GM12878 (cell line): ENCODE measurements at regions not wholly inside any gene's neighbourhood (a gene's known extent, or its start where the extent isn't known, plus 50 kb on each side); places are given as distances from the start of the nearest gene placed in this dataset.
A peak's percentile ranks its signal among the peaks of the same experiment; 100 is the strongest.

ENCODE experiments used
- CBFB ChIP-seq: IDR thresholded peaks from 2 replicates; pipeline ENCODE4 v1.6.1; 2016; ENCODE audit warnings: antibody characterized with exemption, low read depth
- EP300 ChIP-seq, 2 experiments: fragments of 150-350 bp in 1 of 2; IDR thresholded peaks; 2 replicates each; pipeline ENCODE4 v1.6.1; 2011 to 2012; ENCODE audit warnings: low read depth in 2 of 2, low read length in 2 of 2, borderline replicate concordance in 1 of 2, improper control_type of control experiment in 1 of 2, inconsistent platforms in 1 of 2; ENCODE audit not compliant: control insufficient read depth in 1 of 2
- ESRRA ChIP-seq: IDR thresholded peaks from 2 replicates; pipeline ENCODE4 v1.6.1; 2012; ENCODE audit warnings: mild to moderate bottlenecking, low read length, improper control_type of control experiment
- FOS ChIP-seq: IDR thresholded peaks from 3 replicates; pipeline ENCODE4 v1.6.1; 2011; ENCODE audit warnings: borderline replicate concordance; ENCODE audit not compliant: insufficient read length; ENCODE audit errors: extremely low read depth
- HCFC1 ChIP-seq: fragments of 150-350 bp; IDR thresholded peaks from 2 replicates; pipeline ENCODE4 v1.6.1; 2014; ENCODE audit warnings: low read length
- IRF4 ChIP-seq: IDR thresholded peaks from 2 replicates; pipeline ENCODE4 v1.6.1; 2011; ENCODE audit warnings: low read depth, low read length
- MEF2A ChIP-seq: IDR thresholded peaks from 2 replicates; pipeline ENCODE4 v1.6.1; 2011; ENCODE audit warnings: low read depth, mild to moderate bottlenecking, low read length, moderate library complexity; ENCODE audit not compliant: insufficient read depth
- MTA2 ChIP-seq: fragments of 450-650 bp; IDR thresholded peaks from 2 replicates; pipeline ENCODE4 v1.6.1; 2016; ENCODE audit warnings: low read depth, mild to moderate bottlenecking, moderate library complexity
- RB1 ChIP-seq: fragments of 450-650 bp; formaldehyde crosslinking; IDR thresholded peaks from 2 replicates; pipeline ENCODE4 v1.6.1; 2017; ENCODE audit warnings: mild to moderate bottlenecking, borderline replicate concordance
- SIX5 ChIP-seq: IDR thresholded peaks from 2 replicates; pipeline ENCODE4 v1.6.1; 2011; ENCODE audit warnings: mild to moderate bottlenecking, low read depth, low read length, moderate library complexity; ENCODE audit not compliant: severe bottlenecking
- SUPT20H ChIP-seq: IDR thresholded peaks from 2 replicates; pipeline ENCODE4 v1.6.1; 2011; ENCODE audit warnings: low read depth, mild to moderate bottlenecking, low read length, moderate library complexity, borderline replicate concordance; ENCODE audit not compliant: control insufficient read depth
- TBL1XR1 ChIP-seq: IDR thresholded peaks from 2 replicates; pipeline ENCODE4 v1.6.1; 2012; ENCODE audit warnings: low read depth, low read length, improper control_type of control experiment
- ZZZ3 ChIP-seq: IDR thresholded peaks from 2 replicates; pipeline ENCODE4 v1.6.1; 2011; ENCODE audit warnings: low read depth; ENCODE audit not compliant: control insufficient read depth, insufficient read length
- TF ChIP-seq, protein P1 (sequence below): fragments of 450-650 bp; IDR thresholded peaks from 2 replicates; pipeline ENCODE4 v1.6.1; 2016; ENCODE audit warnings: mild to moderate bottlenecking, moderate library complexity, borderline replicate concordance
- TF ChIP-seq, protein P2 (sequence below): fragments of 450-650 bp; IDR thresholded peaks from 2 replicates; pipeline ENCODE4 v1.6.1; 2017; ENCODE audit warnings: mild to moderate bottlenecking
- TF ChIP-seq, protein P3 (sequence below): fragments of 450-650 bp; IDR thresholded peaks from 2 replicates; pipeline ENCODE4 v1.6.1; 2017; ENCODE audit warnings: antibody characterized with exemption, mild to moderate bottlenecking, moderate library complexity
- TF ChIP-seq, protein P4 (sequence below): fragments of 450-650 bp; IDR thresholded peaks from 2 replicates; pipeline ENCODE4 v1.6.1; 2016; ENCODE audit warnings: mild to moderate bottlenecking

DNA sequence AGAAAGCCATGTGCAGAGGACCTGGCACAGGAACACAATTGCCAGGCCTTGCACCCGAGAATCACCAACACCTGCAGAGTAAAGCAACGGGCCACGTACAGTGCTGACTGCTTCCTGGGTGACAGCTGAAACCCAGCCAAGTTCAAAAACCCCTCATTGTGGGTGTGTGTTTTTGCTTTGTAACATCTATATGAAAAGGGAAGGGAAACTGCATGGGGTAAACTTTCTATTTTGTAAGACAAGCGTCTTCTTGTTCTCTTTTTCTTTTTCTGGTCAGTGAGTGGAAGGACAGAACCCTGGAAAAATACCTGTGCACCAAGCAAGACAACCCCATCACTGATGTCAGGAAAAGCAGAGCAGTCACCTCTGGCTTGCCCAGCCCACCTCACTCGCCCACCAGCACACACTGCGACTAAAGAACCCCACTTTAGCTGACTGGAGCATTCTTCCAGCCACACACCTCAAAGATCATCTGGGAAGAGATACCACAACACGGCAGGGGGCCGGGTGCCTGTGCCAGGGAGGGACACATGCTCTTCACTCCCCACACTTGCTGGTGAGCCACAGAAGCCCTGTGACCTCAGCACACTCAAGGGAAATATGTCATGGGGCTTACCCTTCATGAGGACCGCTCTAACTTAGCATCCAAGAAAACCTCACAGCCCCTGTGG, 172.3 kb downstream of the NDUFA12 start (continued):
- TF ChIP-seq, protein P1, sequence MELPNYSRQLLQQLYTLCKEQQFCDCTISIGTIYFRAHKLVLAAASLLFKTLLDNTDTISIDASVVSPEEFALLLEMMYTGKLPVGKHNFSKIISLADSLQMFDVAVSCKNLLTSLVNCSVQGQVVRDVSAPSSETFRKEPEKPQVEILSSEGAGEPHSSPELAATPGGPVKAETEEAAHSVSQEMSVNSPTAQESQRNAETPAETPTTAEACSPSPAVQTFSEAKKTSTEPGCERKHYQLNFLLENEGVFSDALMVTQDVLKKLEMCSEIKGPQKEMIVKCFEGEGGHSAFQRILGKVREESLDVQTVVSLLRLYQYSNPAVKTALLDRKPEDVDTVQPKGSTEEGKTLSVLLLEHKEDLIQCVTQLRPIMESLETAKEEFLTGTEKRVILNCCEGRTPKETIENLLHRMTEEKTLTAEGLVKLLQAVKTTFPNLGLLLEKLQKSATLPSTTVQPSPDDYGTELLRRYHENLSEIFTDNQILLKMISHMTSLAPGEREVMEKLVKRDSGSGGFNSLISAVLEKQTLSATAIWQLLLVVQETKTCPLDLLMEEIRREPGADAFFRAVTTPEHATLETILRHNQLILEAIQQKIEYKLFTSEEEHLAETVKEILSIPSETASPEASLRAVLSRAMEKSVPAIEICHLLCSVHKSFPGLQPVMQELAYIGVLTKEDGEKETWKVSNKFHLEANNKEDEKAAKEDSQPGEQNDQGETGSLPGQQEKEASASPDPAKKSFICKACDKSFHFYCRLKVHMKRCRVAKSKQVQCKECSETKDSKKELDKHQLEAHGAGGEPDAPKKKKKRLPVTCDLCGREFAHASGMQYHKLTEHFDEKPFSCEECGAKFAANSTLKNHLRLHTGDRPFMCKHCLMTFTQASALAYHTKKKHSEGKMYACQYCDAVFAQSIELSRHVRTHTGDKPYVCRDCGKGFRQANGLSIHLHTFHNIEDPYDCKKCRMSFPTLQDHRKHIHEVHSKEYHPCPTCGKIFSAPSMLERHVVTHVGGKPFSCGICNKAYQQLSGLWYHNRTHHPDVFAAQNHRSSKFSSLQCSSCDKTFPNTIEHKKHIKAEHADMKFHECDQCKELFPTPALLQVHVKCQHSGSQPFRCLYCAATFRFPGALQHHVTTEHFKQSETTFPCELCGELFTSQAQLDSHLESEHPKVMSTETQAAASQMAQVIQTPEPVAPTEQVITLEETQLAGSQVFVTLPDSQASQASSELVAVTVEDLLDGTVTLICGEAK, result no peak; the same call in 1 of the 2 replicates
- TF ChIP-seq EP300 (IDR thresholded peaks at IDR 0.05; ENCODE audit: borderline replicate concordance in 1 of 2, control insufficient read depth in 1 of 2, low read depth in 2 of 2, low read length in 2 of 2), result peak; percentile 92 to 94
- TF ChIP-seq, protein P2, sequence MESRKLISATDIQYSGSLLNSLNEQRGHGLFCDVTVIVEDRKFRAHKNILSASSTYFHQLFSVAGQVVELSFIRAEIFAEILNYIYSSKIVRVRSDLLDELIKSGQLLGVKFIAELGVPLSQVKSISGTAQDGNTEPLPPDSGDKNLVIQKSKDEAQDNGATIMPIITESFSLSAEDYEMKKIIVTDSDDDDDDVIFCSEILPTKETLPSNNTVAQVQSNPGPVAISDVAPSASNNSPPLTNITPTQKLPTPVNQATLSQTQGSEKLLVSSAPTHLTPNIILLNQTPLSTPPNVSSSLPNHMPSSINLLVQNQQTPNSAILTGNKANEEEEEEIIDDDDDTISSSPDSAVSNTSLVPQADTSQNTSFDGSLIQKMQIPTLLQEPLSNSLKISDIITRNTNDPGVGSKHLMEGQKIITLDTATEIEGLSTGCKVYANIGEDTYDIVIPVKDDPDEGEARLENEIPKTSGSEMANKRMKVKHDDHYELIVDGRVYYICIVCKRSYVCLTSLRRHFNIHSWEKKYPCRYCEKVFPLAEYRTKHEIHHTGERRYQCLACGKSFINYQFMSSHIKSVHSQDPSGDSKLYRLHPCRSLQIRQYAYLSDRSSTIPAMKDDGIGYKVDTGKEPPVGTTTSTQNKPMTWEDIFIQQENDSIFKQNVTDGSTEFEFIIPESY, result no peak
- TF ChIP-seq FOS, result no peak
- TF ChIP-seq, protein P3, sequence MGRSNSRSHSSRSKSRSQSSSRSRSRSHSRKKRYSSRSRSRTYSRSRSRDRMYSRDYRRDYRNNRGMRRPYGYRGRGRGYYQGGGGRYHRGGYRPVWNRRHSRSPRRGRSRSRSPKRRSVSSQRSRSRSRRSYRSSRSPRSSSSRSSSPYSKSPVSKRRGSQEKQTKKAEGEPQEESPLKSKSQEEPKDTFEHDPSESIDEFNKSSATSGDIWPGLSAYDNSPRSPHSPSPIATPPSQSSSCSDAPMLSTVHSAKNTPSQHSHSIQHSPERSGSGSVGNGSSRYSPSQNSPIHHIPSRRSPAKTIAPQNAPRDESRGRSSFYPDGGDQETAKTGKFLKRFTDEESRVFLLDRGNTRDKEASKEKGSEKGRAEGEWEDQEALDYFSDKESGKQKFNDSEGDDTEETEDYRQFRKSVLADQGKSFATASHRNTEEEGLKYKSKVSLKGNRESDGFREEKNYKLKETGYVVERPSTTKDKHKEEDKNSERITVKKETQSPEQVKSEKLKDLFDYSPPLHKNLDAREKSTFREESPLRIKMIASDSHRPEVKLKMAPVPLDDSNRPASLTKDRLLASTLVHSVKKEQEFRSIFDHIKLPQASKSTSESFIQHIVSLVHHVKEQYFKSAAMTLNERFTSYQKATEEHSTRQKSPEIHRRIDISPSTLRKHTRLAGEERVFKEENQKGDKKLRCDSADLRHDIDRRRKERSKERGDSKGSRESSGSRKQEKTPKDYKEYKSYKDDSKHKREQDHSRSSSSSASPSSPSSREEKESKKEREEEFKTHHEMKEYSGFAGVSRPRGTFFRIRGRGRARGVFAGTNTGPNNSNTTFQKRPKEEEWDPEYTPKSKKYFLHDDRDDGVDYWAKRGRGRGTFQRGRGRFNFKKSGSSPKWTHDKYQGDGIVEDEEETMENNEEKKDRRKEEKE, result no peak
- TF ChIP-seq, protein P4, sequence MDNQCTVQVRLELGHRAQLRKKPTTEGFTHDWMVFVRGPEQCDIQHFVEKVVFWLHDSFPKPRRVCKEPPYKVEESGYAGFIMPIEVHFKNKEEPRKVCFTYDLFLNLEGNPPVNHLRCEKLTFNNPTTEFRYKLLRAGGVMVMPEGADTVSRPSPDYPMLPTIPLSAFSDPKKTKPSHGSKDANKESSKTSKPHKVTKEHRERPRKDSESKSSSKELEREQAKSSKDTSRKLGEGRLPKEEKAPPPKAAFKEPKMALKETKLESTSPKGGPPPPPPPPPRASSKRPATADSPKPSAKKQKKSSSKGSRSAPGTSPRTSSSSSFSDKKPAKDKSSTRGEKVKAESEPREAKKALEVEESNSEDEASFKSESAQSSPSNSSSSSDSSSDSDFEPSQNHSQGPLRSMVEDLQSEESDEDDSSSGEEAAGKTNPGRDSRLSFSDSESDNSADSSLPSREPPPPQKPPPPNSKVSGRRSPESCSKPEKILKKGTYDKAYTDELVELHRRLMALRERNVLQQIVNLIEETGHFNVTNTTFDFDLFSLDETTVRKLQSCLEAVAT, result peak; percentile 91; the same call in 1 of the 2 replicates
- TF ChIP-seq HCFC1, result no peak
- peak; percentile 93 for TF ChIP-seq MTA2
- TF ChIP-seq SUPT20H, result no peak
- TF ChIP-seq RB1, result no peak
- TF ChIP-seq IRF4, result peak; percentile 68
- peak; percentile 88 for TF ChIP-seq MEF2A
- no peak for TF ChIP-seq ZZZ3
- no peak for TF ChIP-seq SIX5
- TF ChIP-seq ESRRA, result no peak; the same call in 1 of the 2 replicates
- peak; percentile 53; the same call in 1 of the 2 replicates for TF ChIP-seq CBFB
- TF ChIP-seq TBL1XR1, result peak; percentile 58; the same call in 1 of the 2 replicates
